ENCODE measurements at regions not wholly inside any gene's neighbourhood (a gene's known extent, or its start where the extent isn't known, plus 50 kb on each side); places are given as distances from the start of the nearest gene placed in this dataset.

DNA sequence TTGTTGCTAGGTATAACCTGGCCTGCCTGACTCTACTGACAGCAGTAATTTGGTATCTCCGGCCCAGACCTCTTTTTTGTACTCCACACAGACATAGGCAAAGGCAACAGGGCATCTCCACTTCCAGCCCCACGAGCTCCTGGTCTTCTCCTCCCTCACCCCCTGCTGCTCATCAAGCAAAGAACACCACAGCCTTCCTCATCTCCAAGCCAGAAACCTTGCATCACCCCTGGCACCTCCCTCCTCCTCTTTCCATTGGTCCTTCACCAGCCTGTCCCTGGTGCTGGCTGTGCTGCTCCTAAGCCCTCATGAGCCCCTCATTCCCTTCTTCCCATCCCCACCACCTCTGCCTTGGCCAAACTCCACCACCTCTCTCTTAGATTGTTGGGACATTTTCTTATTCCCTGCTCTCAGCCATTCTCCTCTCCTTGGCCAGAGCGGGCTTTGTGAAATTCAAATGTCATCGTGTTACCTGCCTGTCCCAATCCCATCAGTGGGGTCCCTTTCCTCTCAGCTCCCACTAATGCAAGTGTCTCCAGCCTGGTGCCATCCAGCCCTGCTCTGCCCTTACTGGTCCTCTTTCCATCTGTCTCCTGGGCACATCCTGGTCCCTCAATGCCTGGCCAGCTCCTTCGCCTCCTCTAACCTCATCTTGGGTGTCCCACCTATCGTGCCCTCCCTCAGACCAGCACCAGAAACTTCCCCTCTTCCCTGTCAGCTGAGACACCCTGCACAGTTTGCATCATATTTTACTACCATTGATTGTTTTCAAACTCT, 77.4 kb downstream of the INHBB start:
- no peak overlapping the region for H3K4me2 ChIP-seq (ENCODE audit: low read length)
- ATAC-seq (no peak), DNase-seq (no peak)
- H2AFZ ChIP-seq (ENCODE audit: low read length), result no peak overlapping the region
- H3K9me2 ChIP-seq (replicated peaks; ENCODE audit: low read length), result no peaks in the 10 kb centered on the region
- CTCF ChIA-PET, result no interaction called here
- no peak overlapping the region for H3K9ac ChIP-seq (ENCODE audit: low read length)
- H3K4me3 ChIP-seq (ENCODE audit: low read length), result no peak overlapping the region
- H3K4me1 ChIP-seq (ENCODE audit: insufficient read depth, low read length), result no peaks in the 10 kb centered on the region
- no peaks in the 10 kb centered on the region for H3K9me3 ChIP-seq (ENCODE audit: low read length)
- TF ChIP-seq, protein P1, sequence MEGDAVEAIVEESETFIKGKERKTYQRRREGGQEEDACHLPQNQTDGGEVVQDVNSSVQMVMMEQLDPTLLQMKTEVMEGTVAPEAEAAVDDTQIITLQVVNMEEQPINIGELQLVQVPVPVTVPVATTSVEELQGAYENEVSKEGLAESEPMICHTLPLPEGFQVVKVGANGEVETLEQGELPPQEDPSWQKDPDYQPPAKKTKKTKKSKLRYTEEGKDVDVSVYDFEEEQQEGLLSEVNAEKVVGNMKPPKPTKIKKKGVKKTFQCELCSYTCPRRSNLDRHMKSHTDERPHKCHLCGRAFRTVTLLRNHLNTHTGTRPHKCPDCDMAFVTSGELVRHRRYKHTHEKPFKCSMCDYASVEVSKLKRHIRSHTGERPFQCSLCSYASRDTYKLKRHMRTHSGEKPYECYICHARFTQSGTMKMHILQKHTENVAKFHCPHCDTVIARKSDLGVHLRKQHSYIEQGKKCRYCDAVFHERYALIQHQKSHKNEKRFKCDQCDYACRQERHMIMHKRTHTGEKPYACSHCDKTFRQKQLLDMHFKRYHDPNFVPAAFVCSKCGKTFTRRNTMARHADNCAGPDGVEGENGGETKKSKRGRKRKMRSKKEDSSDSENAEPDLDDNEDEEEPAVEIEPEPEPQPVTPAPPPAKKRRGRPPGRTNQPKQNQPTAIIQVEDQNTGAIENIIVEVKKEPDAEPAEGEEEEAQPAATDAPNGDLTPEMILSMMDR (conservative IDR thresholded peaks at IDR 0.05; ENCODE audit: low read depth, low read length), result no peak
- TF ChIP-seq EZH2 (IDR thresholded peaks at IDR 0.05; ENCODE audit: low read length, unreplicated experiment) (no peak), EZH2phosphoT487 (IDR thresholded peaks at IDR 0.05; ENCODE audit: borderline replicate concordance, low read length) (no peak)
- intact Hi-C loops (cut with micrococcal nuclease), result no loop called here
- no peaks in the 10 kb centered on the region for H4K20me1 ChIP-seq (ENCODE audit: low read length)
- no TSS peak for BruUV-seq (replicated peaks)
- H3K79me2 ChIP-seq (ENCODE audit: low read length), result no peaks in the 10 kb centered on the region
- H3K27me3 ChIP-seq (ENCODE audit: low read length), result no peaks in the 10 kb centered on the region
- H3F3A ChIP-seq (ENCODE audit: low read length, unreplicated experiment), result no peaks in the 10 kb centered on the region
- H3K27ac ChIP-seq (ENCODE audit: low read length), result no peak overlapping the region
- no peaks in the 10 kb centered on the region for H3K36me3 ChIP-seq (ENCODE audit: low read depth, low read length)
- POLR2A ChIA-PET (ENCODE audit: unreplicated experiment), result no interaction called here

GRCh38 chr2:120424274-120424796, 78.4 kb downstream of the INHBB start:
- ChIA-PET POLR2A (ENCODE audit: unreplicated experiment) (no interaction called here), CTCF (no interaction called here)
- no TSS peak for BruUV-seq (replicated peaks)

More at GRCh38 chr2:120424274-120424796, 78.4 kb downstream of the INHBB start:
- Histone ChIP-seq H3K9me2 (replicated peaks; ENCODE audit: low read length) (no peaks in the 10 kb centered on the region), H3K79me2 (ENCODE audit: low read length) (no peaks in the 10 kb centered on the region), H3K9me3 (ENCODE audit: low read length) (no peaks in the 10 kb centered on the region), H4K20me1 (ENCODE audit: low read length) (no peaks in the 10 kb centered on the region), H3F3A (ENCODE audit: low read length, unreplicated experiment) (no peaks in the 10 kb centered on the region), H3K36me3 (ENCODE audit: low read depth, low read length) (no peaks in the 10 kb centered on the region), H2AFZ (ENCODE audit: low read length) (no peak overlapping the region), H3K4me3 (ENCODE audit: low read length) (no peak overlapping the region), H3K9ac (ENCODE audit: low read length) (no peak overlapping the region), H3K27me3 (ENCODE audit: low read length) (no peaks in the 10 kb centered on the region), H3K4me1 (ENCODE audit: insufficient read depth, low read length) (no peaks in the 10 kb centered on the region), H3K4me2 (ENCODE audit: low read length) (no peak overlapping the region), H3K27ac (ENCODE audit: low read length) (no peak overlapping the region)
- TF ChIP-seq EZH2phosphoT487 (IDR thresholded peaks at IDR 0.05; ENCODE audit: borderline replicate concordance, low read length) (no peak), EZH2 (IDR thresholded peaks at IDR 0.05; ENCODE audit: low read length, unreplicated experiment) (no peak)
- TF ChIP-seq, protein P1 (conservative IDR thresholded peaks at IDR 0.05; ENCODE audit: low read depth, low read length), result no peak
- ATAC-seq (no peak), DNase-seq (no peak)
- intact Hi-C loops (cut with micrococcal nuclease), result no loop called here

All from PC-3 (cell line).